Fibroblast of villous mesenchyme (primary cell): ENCODE measurements at regions not wholly inside any gene's neighbourhood (a gene's known extent, or its start where the extent isn't known, plus 50 kb on each side); places are given as distances from the start of the nearest gene placed in this dataset.
"Not testable (repeated sequence)": the region's sequence is repeated elsewhere in the genome, so short reads cannot be mapped to it uniquely, and the experiment has no call there.

Source experiments
- DNase-seq: peaks from one replicate; pipeline ENCODE4 v3.0.0-alpha.2; 2010; ENCODE audit warnings: low read depth
- H3K4me3 ChIP-seq: 2 replicates; pipeline ENCODE4 v1.5.1; 2011; ENCODE audit warnings: low read depth, mild to moderate bottlenecking, low read length
- TF ChIP-seq, protein P1 (sequence below): IDR thresholded peaks from 2 replicates; pipeline ENCODE4 v1.5.1; 2012; ENCODE audit warnings: low read depth, mild to moderate bottlenecking, low read length; ENCODE audit not compliant: insufficient read depth

DNA sequence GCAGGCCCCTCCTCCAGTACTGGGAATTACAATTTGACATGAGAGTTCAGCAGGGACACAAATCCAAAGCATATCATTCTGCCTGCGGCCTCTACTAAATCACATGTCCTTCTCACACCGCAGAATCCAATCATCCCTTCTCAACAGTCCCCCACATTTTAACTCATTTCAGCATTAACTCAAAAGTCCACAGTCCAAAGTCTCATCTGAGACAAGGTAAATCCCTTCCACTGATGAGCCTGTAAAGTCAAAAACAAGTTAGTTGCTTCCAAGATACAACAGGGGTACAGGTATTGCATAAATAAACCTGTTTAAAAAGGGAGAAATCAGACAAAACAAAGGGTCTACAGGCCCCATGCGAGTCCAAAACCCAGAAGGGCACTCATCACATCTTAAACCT is 64.0 kb downstream of the EBNA1BP2 start:
- TF ChIP-seq, protein P1, sequence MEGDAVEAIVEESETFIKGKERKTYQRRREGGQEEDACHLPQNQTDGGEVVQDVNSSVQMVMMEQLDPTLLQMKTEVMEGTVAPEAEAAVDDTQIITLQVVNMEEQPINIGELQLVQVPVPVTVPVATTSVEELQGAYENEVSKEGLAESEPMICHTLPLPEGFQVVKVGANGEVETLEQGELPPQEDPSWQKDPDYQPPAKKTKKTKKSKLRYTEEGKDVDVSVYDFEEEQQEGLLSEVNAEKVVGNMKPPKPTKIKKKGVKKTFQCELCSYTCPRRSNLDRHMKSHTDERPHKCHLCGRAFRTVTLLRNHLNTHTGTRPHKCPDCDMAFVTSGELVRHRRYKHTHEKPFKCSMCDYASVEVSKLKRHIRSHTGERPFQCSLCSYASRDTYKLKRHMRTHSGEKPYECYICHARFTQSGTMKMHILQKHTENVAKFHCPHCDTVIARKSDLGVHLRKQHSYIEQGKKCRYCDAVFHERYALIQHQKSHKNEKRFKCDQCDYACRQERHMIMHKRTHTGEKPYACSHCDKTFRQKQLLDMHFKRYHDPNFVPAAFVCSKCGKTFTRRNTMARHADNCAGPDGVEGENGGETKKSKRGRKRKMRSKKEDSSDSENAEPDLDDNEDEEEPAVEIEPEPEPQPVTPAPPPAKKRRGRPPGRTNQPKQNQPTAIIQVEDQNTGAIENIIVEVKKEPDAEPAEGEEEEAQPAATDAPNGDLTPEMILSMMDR, result no peak
- no peak overlapping the region for H3K4me3 ChIP-seq

DNA sequence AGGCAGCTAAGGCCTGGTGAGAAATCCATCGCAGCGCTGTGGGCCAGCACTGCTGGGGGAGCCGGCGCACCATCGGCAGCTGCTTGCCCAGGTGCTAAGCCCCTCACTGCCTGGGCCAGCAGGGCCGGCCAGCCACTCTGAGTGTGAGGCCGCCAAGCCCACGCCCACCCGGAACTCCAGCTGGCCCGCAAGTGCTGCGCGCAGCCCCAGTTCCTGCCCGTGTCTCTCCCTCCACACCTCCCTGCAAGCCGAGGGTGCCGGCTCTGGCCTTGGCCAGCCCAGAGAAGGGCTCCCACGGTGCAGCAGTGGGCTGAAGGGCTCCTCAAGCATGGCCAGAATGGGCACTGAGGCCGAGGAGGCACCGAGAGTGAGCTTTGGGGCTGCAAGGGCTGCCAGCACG is 64.4 kb downstream of the EBNA1BP2 start:
- DNase-seq, result no peak
- no peak overlapping the region for H3K4me3 ChIP-seq
- TF ChIP-seq, protein P1, result no peak

More for the DNA sequence above, 64.0 kb downstream of the EBNA1BP2 start:
- no peak for DNase-seq

DNA sequence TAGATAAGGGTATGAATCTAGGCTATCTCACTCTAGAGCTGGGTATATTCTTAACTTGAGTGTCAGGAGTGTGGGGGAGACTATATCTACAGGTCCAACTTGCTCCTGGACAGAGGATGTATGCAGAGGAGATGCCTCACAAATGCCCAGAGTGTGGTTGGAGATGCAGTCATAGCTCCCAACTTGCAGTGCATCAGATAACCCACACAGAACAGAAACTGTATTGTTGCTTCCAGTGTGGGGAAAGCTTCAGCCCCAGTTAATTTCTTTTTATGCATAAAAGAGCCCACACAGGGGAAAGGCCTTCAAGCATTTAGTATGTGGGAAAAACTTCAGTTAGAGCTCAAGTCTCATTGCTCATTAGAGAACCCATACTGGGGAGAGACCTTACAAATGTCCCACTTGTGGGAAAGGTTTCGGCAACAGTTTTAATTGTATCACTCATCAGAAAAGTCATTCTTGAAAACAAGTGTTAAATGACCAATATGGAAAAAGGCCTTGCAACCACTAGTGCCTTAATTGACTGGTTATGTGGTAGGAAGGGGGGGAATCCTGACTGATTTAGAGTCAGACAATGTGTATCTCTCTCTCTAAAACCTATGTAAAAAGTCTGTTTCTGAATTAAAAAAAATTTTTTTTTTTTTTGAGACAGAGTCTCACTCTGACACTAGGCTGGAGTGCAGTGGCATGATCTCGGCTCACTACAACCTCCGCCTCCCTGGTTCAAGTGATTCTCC is 67.9 kb downstream of the EBNA1BP2 start:
- no peak for DNase-seq
- H3K4me3 ChIP-seq, result no peak overlapping the region
- TF ChIP-seq, protein P1, result no peak

DNA sequence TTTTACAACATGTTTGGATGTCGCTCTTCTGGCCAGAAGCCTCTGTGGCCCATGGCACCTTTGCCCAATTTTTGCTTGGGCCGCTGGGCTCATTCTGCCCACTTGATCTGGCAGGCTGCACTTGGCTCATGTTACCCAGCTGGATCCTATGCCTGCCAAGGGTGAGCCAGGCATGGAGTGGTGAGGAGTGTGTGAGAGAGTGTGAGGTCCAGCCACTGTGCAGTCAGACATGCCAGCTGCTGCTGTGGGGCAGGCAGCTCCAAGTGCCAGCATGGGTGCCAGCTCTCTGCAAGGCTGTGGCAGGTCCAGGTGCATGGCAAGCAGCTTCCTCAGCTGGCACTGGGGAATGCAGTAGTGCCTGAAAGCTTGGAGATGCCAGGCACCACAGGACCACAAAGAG is 71.0 kb downstream of the EBNA1BP2 start:
- TF ChIP-seq, protein P1, result no peak
- no peak overlapping the region for H3K4me3 ChIP-seq

DNA sequence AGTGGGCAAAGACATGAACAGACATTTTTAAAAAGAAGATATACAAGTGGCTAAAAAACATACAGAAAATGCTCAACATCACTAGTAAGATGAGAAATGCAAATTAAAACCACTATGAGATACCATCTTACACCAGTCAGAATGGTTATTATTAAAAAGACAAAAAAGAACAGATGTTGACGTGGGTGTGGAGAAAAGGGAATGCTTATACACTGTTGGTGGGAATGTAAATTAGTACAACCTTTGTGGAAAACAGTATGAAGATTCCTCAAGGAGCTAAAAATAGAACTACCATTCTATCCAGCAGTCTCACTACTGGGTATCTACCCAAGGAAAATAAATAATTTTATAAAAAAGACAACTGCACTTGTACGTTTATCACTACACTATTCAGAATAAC is 73.9 kb downstream of the EBNA1BP2 start:
- DNase-seq, result no peak
- TF ChIP-seq, protein P1, result no peak
- H3K4me3 ChIP-seq, result no peak overlapping the region

More for the DNA sequence above, 71.0 kb downstream of the EBNA1BP2 start:
- no peak for DNase-seq

DNA sequence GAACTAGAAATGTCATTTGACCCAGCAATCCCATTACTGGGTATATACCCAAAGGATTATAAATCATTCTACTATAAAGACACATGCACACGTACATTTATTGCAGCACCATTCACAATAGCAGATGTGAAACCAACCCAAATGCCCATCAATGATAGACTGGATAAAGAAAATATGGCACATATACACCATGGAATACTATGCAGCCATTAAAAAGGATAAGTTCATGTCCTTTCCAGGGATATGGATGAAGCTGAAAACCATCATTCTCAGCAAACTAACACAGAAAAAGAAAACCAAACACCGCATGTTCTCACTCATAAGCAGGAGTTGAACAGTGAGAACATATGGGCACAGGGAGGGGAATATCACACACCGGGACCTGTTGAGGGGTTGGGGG is 75.6 kb downstream of the EBNA1BP2 start:
- not testable (repeated sequence) for H3K4me3 ChIP-seq, DNase-seq

DNA sequence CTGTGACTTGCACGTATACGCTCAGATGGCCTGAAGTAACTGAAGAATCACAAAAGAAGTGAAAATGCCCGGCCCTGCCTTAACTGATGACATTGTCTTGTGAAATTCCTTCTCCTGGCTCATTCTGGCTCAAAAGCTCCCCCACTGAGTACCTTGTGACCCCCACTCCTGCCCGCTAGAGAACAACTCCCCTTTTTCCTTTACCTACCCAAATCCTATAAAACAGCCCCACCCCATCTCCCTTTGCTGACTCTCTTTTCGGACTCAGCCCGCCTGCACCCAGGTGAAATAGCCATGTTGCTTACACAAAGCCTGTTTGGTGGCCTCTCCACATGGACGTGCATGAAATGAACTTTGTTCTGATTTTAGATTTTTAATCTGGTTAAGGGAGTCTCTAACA is 81.3 kb downstream of the EBNA1BP2 start:
- not testable (repeated sequence) for DNase-seq, H3K4me3 ChIP-seq

DNA sequence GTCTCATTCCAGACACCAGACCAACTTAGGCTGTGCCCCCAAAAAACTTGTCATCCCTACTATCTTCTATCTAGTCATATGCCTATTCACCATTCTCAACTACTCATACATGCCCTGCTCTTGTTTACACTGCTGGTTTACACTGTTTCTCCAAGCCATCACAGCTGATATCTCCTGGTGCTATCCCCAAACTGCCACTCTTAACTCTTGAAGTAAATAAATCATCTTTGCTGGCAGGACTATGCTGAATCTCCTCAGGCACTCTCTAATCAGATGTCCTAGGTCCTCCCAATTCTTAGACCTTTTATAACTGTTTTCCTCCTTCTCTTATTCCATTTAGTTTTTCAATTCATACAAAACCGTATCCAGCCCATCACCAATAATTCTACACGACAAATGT is 81.9 kb downstream of the EBNA1BP2 start:
- not testable (repeated sequence) for H3K4me3 ChIP-seq, DNase-seq
